OCI-LY7 (cell line): ENCODE measurements at regions not wholly inside any gene's neighbourhood (a gene's known extent, or its start where the extent isn't known, plus 50 kb on each side); places are given as distances from the start of the nearest gene placed in this dataset.
A peak's percentile ranks its signal among the peaks of the same experiment; 100 is the strongest.

Experiments
- BruUV-seq: library from RNA; stranded (reverse); fragments of 400-500 nt; replicated peaks from 2 replicates; lab custom pipeline; 2021; lab: Mats Ljungman, UMichigan
- CTCF ChIA-PET: fragments of 300-600 bp; sonication (Branson Sonifier 250); formaldehyde crosslinking; loops from one replicate; lab custom pipeline; 2022; ENCODE audit warnings: antibody characterized with exemption; ENCODE audit not compliant: unreplicated experiment; lab: Charles Lee
- POLR2A ChIA-PET: fragments of 300-600 bp; sonication (Branson Sonifier 250); formaldehyde crosslinking; loops from one replicate; lab custom pipeline; 2022; ENCODE audit warnings: antibody characterized with exemption; lab: Charles Lee
- DNase-seq: peaks from one replicate; pipeline ENCODE4 v3.0.0-alpha.2; 2015; ENCODE audit warnings: low spot score
- H2AFZ ChIP-seq: fragments of 200-600 bp; sonication (generic), shearing (Covaris generic); 2 replicates; pipeline ENCODE4 v1.6.1; 2014; ENCODE audit warnings: mild to moderate bottlenecking, antibody characterized with exemption, low read length, moderate library complexity
- H3K27ac ChIP-seq: fragments of 200-600 bp; sonication (generic); 2 replicates; pipeline ENCODE4 v1.5.1; 2014; ENCODE audit warnings: mixed run types, low read depth, mild to moderate bottlenecking, moderate library complexity, low read length, inconsistent platforms; ENCODE audit not compliant: poor library complexity, severe bottlenecking
- H3K36me3 ChIP-seq: fragments of 200-600 bp; sonication (generic); 2 replicates; pipeline ENCODE4 v1.6.1; 2014; ENCODE audit warnings: mild to moderate bottlenecking, antibody characterized with exemption, low read length, moderate library complexity, mixed read lengths; ENCODE audit not compliant: insufficient read depth
- H3K4me1 ChIP-seq: fragments of 200-600 bp; sonication (generic); 2 replicates; pipeline ENCODE4 v1.5.1; 2014; ENCODE audit warnings: mild to moderate bottlenecking, low read length; ENCODE audit not compliant: insufficient read depth, poor library complexity, severe bottlenecking
- H3K4me2 ChIP-seq: fragments of 200-600 bp; sonication (generic); 2 replicates; pipeline ENCODE4 v1.6.1; 2014; ENCODE audit warnings: mild to moderate bottlenecking, low read length
- H3K4me3 ChIP-seq: fragments of 200-600 bp; sonication (generic); 2 replicates; pipeline ENCODE4 v1.5.1; 2014; ENCODE audit warnings: mild to moderate bottlenecking, low read depth, low read length; ENCODE audit not compliant: poor library complexity, severe bottlenecking
- H3K79me2 ChIP-seq: fragments of 200-600 bp; sonication (generic); 2 replicates; pipeline ENCODE4 v1.6.1; 2016; ENCODE audit warnings: low read depth, mild to moderate bottlenecking, low read length, moderate library complexity, mixed read lengths; ENCODE audit not compliant: insufficient read depth
- H3K9me2 ChIP-seq: fragments of 200-600 bp; sonication (generic); 2 replicates; pipeline ENCODE4 v1.6.1; 2016; ENCODE audit warnings: mild to moderate bottlenecking, low read length, mixed read lengths; ENCODE audit not compliant: insufficient read depth
- H3K9me3 ChIP-seq: fragments of 200-600 bp; sonication (generic); 2 replicates; pipeline ENCODE4 v1.6.1; 2014; ENCODE audit warnings: mild to moderate bottlenecking, mixed run types, low read length, mixed read lengths
- H4K20me1 ChIP-seq: fragments of 200-600 bp; sonication (generic); 2 replicates; pipeline ENCODE4 v1.6.1; 2014; ENCODE audit warnings: mild to moderate bottlenecking, antibody characterized with exemption, low read length, moderate library complexity, mixed read lengths; ENCODE audit not compliant: insufficient read depth
- EZH2phosphoT487 ChIP-seq: fragments of 200-600 bp; sonication (generic); IDR thresholded peaks from 2 replicates; pipeline ENCODE4 v1.6.1; 2018; ENCODE audit warnings: low read depth, borderline replicate concordance, mild to moderate bottlenecking, mixed run types, antibody characterized with exemption, low read length, moderate library complexity, mixed read lengths
- intact Hi-C: fragments of 100-400 bp; cut with micrococcal nuclease; formaldehyde crosslinking; loops from one replicate; pipeline ENCODE4 v1.10.0; 2022; ENCODE audit not compliant: unreplicated experiment
- TF ChIP-seq, protein P1 (sequence below): fragments of 200-600 bp; sonication (generic); conservative IDR thresholded peaks from 2 replicates; pipeline ENCODE4 v1.5.1; 2014; ENCODE audit warnings: mild to moderate bottlenecking, antibody characterized with exemption, low read length, moderate library complexity, mixed read lengths

DNA sequence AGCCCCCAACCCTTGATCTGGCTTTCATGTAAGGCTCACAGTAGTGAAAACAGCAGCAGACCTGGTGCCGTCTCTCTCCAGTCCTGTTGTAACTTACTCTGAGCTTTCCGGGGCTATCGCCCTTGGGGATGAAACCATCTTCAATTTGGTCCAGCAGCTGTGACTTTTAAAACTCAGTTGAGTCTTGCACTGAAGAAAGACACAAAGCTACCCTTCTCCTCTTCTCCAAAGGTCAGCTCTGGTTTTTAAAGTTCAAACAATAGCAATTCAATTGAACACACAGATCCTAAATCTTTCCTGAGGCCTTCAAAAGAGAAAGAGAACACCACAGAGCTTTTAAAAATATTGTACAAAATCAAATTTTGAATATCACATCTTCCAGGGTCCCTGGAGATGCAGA, 83.5 kb downstream of the SNX5 start:
- no peaks in the 10 kb centered on the region for H3K9me3 ChIP-seq
- ChIA-PET POLR2A (interaction anchor here (0.7 to 1.3 kb wide), 2 partner anchors 203 to 309 kb away, joined by 3 read pairs; partner anchors contain the start of gene RRBP1), CTCF (no interaction called here)
- H4K20me1 ChIP-seq = no peaks in the 10 kb centered on the region
- no peak overlapping the region for H3K4me3 ChIP-seq
- BruUV-seq = no TSS peak
- H3K36me3 ChIP-seq = no peaks in the 10 kb centered on the region
- no peaks in the 10 kb centered on the region for H3K9me2 ChIP-seq
- TF ChIP-seq, protein P1, sequence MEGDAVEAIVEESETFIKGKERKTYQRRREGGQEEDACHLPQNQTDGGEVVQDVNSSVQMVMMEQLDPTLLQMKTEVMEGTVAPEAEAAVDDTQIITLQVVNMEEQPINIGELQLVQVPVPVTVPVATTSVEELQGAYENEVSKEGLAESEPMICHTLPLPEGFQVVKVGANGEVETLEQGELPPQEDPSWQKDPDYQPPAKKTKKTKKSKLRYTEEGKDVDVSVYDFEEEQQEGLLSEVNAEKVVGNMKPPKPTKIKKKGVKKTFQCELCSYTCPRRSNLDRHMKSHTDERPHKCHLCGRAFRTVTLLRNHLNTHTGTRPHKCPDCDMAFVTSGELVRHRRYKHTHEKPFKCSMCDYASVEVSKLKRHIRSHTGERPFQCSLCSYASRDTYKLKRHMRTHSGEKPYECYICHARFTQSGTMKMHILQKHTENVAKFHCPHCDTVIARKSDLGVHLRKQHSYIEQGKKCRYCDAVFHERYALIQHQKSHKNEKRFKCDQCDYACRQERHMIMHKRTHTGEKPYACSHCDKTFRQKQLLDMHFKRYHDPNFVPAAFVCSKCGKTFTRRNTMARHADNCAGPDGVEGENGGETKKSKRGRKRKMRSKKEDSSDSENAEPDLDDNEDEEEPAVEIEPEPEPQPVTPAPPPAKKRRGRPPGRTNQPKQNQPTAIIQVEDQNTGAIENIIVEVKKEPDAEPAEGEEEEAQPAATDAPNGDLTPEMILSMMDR = no peak
- no peak for TF ChIP-seq EZH2phosphoT487
- H2AFZ ChIP-seq = no peak overlapping the region
- no peak for DNase-seq
- intact Hi-C loops = no loop called here
- H3K79me2 ChIP-seq = no peaks in the 10 kb centered on the region
- H3K27ac ChIP-seq = no peak overlapping the region
- peaks cover 9% of the 10 kb centered on the region for H3K4me1 ChIP-seq
- no peak overlapping the region for H3K4me2 ChIP-seq

DNA sequence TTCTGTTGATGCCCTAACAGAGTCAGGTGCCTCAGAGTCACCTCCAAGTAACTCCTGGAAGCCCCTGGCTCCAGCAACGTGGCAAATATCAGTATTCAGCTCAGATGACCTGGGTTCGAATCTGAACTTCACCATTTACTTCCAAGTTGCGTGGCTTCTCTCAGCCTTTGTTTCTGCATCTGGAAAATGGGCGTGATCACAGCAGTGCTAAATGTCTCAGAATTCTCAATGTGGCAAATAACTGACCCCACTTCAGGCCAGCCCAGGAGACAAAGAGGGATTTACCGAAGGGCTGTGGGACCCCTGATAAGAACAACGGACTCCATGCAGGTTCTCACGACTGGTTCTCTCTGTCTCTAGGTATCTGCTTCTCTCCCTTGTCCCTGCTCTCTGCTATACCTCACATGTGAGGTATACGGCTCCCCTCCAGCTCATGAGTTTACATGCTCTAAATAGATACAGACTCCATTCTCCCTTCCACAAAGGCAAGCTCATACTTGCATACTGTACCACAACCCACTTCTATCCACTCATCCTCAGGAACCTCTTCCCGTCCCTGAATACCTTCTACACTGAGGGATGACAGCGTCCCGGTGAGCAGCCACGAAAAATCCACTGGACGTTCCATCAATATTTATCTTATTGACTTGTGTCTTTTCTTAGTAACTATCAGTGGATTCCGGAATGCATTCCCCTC, 84.1 kb downstream of the SNX5 start:
- Histone ChIP-seq H3K27ac (no peak overlapping the region), H3K4me3 (no peak overlapping the region), H3K36me3 (no peaks in the 10 kb centered on the region), H3K79me2 (no peaks in the 10 kb centered on the region), H2AFZ (no peak overlapping the region), H3K4me2 (no peak overlapping the region), H3K9me3 (no peaks in the 10 kb centered on the region), H4K20me1 (no peaks in the 10 kb centered on the region), H3K4me1 (peaks cover 15% of the 10 kb centered on the region), H3K9me2 (no peaks in the 10 kb centered on the region)
- intact Hi-C loops = no loop called here
- TF ChIP-seq, protein P1 = no peak
- TF ChIP-seq EZH2phosphoT487 = no peak
- DNase-seq = no peak
- no TSS peak for BruUV-seq
- ChIA-PET CTCF (no interaction called here), POLR2A (interaction anchor here (0.7 to 1.3 kb wide), 2 partner anchors 202 to 308 kb away, joined by 3 read pairs; partner anchors contain the start of gene RRBP1)

DNA sequence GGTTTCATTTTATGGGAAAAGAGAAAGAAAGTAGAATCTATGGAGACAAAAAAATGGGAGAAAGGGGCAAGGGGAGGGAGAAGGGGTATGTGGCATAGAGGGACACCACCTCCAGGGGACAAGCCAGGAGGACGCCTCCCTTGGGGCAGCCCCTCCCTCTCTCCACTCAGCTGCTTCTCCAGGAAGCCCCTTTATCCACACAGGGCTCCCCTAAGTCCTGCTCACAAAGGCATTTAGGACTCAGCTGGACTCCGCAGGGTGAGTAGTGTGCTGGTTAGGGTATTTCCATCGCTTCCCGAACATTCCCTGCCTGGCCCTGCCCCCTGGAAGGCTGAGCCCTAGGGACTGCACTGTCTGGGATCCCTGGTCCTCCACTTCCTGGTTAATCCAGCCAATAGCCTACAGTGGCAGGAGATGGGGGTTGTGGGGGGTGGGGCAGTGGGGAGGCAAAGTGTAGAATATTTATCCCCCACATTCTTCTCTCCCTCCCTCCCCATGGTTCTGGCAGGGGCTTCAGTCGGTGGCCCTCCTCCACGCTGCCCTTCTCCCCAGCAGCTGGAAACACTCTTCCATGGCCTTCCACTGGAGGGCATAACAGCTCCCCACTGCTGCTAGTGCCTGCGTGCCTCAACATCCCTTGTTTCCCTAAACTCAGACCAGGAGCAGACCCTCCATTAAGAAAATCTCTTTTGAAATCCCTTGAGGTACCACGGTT, 84.8 kb downstream of the SNX5 start:
- H4K20me1 ChIP-seq = no peaks in the 10 kb centered on the region
- no peaks in the 10 kb centered on the region for H3K79me2 ChIP-seq
- H3K27ac ChIP-seq = no peak overlapping the region
- intact Hi-C loops = no loop called here
- DNase-seq = no peak
- no peak overlapping the region for H2AFZ ChIP-seq
- no peak overlapping the region for H3K4me2 ChIP-seq
- no peak overlapping the region for H3K4me3 ChIP-seq
- TF ChIP-seq EZH2phosphoT487 = no peak
- TF ChIP-seq, protein P1 = 0 out of 2 replicates have a peak, but pooled peaks have one; percentile 23
- CTCF ChIA-PET = no interaction called here
- no TSS peak for BruUV-seq
- peaks cover 22% of the 10 kb centered on the region for H3K4me1 ChIP-seq
- POLR2A ChIA-PET = no interaction called here
- no peaks in the 10 kb centered on the region for H3K36me3 ChIP-seq
- H3K9me2 ChIP-seq = no peaks in the 10 kb centered on the region
- no peaks in the 10 kb centered on the region for H3K9me3 ChIP-seq
